ENCODE measurements at regions not wholly inside any gene's neighbourhood (a gene's known extent, or its start where the extent isn't known, plus 50 kb on each side); places are given as distances from the start of the nearest gene placed in this dataset.

DNA sequence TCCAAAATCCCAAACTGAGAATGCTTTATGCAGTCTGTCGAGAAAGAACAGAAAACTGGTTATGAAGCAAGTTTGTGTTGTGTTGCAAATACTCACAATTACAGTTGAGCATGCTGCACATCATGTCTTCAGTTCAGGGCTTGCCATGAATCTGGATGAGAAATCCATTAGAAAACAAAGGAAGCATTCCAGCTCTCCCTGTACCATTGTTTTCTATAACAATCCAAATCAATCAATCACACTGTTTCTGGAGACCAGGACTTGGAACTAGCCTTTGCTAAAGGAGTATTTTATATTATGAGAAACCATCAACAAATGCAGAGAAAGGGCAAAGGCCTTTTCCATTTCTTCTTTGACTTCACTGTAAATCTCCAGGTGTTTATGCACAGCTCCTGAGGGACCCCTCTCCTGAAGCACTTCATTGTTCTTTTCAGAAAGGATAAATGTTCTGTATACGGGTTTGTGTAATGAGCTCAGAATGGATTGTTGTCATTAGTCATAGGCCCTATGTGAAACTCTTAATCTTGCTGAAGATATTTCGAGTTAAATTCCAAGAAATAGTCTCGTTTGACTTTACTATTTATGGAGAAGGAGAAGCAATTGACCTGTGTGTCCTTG is 364.7 kb upstream of the POM121L12 start:
- Histone ChIP-seq H3K9me3 (no peaks in the 10 kb centered on the region), H3K4me3 (no peak overlapping the region), H3K36me3 (no peaks in the 10 kb centered on the region), H3K4me1 (no peaks in the 10 kb centered on the region), H3K27ac (no peak overlapping the region), H3K27me3 (no peaks in the 10 kb centered on the region)
- intact Hi-C loops (cut with DNase I; ENCODE audit: low total_unique reads) (no loop called here), in situ Hi-C loops (cut with MboI; ENCODE audit: low pct_ligation_motif_present in 1 of 4, low pct_unique_long_range_greater_than_20kb in 1 of 4, low sequenced_read_pairs in 3 of 4) (no loop called here)
- no peak for DNase-seq
- 46 to 58% methylated on average over 4 of the region's 4 CpGs for WGBS, 2 donors (ENCODE audit: low coverage in 1 of 2)
- TF ChIP-seq POLR2A (IDR thresholded peaks at IDR 0.05) = no peak
- TF ChIP-seq EP300 (IDR thresholded peaks at IDR 0.05; ENCODE audit: low read depth) = no peak
- TF ChIP-seq POLR2AphosphoS5 (IDR thresholded peaks at IDR 0.05) = no peak
- TF ChIP-seq, protein P1, sequence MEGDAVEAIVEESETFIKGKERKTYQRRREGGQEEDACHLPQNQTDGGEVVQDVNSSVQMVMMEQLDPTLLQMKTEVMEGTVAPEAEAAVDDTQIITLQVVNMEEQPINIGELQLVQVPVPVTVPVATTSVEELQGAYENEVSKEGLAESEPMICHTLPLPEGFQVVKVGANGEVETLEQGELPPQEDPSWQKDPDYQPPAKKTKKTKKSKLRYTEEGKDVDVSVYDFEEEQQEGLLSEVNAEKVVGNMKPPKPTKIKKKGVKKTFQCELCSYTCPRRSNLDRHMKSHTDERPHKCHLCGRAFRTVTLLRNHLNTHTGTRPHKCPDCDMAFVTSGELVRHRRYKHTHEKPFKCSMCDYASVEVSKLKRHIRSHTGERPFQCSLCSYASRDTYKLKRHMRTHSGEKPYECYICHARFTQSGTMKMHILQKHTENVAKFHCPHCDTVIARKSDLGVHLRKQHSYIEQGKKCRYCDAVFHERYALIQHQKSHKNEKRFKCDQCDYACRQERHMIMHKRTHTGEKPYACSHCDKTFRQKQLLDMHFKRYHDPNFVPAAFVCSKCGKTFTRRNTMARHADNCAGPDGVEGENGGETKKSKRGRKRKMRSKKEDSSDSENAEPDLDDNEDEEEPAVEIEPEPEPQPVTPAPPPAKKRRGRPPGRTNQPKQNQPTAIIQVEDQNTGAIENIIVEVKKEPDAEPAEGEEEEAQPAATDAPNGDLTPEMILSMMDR (IDR thresholded peaks at IDR 0.05) = no peak

GRCh38 chr7:52669031-52669430 is 366.4 kb upstream of the POM121L12 start:
- no peaks in the 10 kb centered on the region for H3K36me3 ChIP-seq
- H3K4me3 ChIP-seq = no peak overlapping the region
- H3K4me1 ChIP-seq = no peaks in the 10 kb centered on the region
- WGBS, 2 donors (ENCODE audit: low coverage in 1 of 2) = 91 to 100% methylated on average over 5 to 20 of the region's 21 CpGs
- in situ Hi-C loops (cut with MboI; ENCODE audit: low pct_ligation_motif_present in 1 of 4, low pct_unique_long_range_greater_than_20kb in 1 of 4, low sequenced_read_pairs in 3 of 4) (no loop called here), intact Hi-C loops (cut with DNase I; ENCODE audit: low total_unique reads) (no loop called here)
- no peak overlapping the region for H3K27ac ChIP-seq
- DNase-seq = no peak
- TF ChIP-seq POLR2A (IDR thresholded peaks at IDR 0.05) (no peak), POLR2AphosphoS5 (IDR thresholded peaks at IDR 0.05) (no peak), EP300 (IDR thresholded peaks at IDR 0.05; ENCODE audit: low read depth) (no peak)
- TF ChIP-seq, protein P1 (IDR thresholded peaks at IDR 0.05) = no peak
- no peaks in the 10 kb centered on the region for H3K27me3 ChIP-seq
- no peaks in the 10 kb centered on the region for H3K9me3 ChIP-seq

DNA sequence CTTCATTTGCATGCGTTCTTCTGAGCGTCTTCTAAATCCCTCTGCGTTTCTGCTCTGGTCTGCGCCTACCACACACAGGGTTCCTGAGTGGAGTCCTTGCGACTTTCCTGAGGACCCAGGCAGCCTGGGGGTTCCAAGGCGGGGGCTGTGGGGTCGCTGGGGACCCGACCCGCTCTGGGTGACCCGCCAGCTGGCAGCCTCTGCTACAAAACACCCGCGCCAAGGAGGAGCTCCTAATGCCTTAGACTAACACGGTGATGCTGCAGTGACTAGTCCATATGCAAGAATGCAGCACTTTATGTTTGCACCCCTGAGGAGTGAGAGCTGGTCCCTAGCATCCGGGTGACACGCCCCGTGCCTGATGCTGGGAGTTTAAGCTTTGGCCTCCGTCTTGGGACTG is 367.0 kb upstream of the POM121L12 start:
- intact Hi-C loops (cut with DNase I; ENCODE audit: low total_unique reads) = no loop called here
- H3K4me1 ChIP-seq = no peaks in the 10 kb centered on the region
- no peak overlapping the region for H3K27ac ChIP-seq
- no peaks in the 10 kb centered on the region for H3K36me3 ChIP-seq
- TF ChIP-seq POLR2A (IDR thresholded peaks at IDR 0.05) (no peak), EP300 (IDR thresholded peaks at IDR 0.05; ENCODE audit: low read depth) (no peak), POLR2AphosphoS5 (IDR thresholded peaks at IDR 0.05) (no peak)
- TF ChIP-seq, protein P1 (IDR thresholded peaks at IDR 0.05) = no peak
- H3K9me3 ChIP-seq = no peaks in the 10 kb centered on the region
- 92% methylated on average over 17 of the region's 17 CpGs; no CpG with 5 or more reads in 1 of the 2 donors for WGBS, 2 donors (ENCODE audit: low coverage in 1 of 2)
- H3K4me3 ChIP-seq = no peak overlapping the region
- no peak for DNase-seq
- in situ Hi-C loops (cut with MboI; ENCODE audit: low pct_ligation_motif_present in 1 of 4, low pct_unique_long_range_greater_than_20kb in 1 of 4, low sequenced_read_pairs in 3 of 4) = no loop called here
- no peaks in the 10 kb centered on the region for H3K27me3 ChIP-seq

GRCh38 chr7:52659178-52659577 is 376.3 kb upstream of the POM121L12 start:
- WGBS, 2 donors (ENCODE audit: low coverage in 1 of 2) = 47 to 57% methylated on average over 3 of the region's 3 CpGs
- in situ Hi-C loops (cut with MboI; ENCODE audit: low pct_ligation_motif_present in 1 of 4, low pct_unique_long_range_greater_than_20kb in 1 of 4, low sequenced_read_pairs in 3 of 4) (no loop called here), intact Hi-C loops (cut with DNase I; ENCODE audit: low total_unique reads) (no loop called here)
- TF ChIP-seq EP300 (IDR thresholded peaks at IDR 0.05; ENCODE audit: low read depth) (no peak), POLR2AphosphoS5 (IDR thresholded peaks at IDR 0.05) (no peak), POLR2A (IDR thresholded peaks at IDR 0.05) (no peak)
- TF ChIP-seq, protein P1 (IDR thresholded peaks at IDR 0.05) = no peak
- Histone ChIP-seq H3K4me1 (no peaks in the 10 kb centered on the region), H3K9me3 (no peaks in the 10 kb centered on the region), H3K4me3 (no peak overlapping the region), H3K27me3 (no peaks in the 10 kb centered on the region), H3K27ac (no peak overlapping the region), H3K36me3 (no peaks in the 10 kb centered on the region)
- no peak for DNase-seq
